ENCODE measurements at regions not wholly inside any gene's neighbourhood (a gene's known extent, or its start where the extent isn't known, plus 50 kb on each side); places are given as distances from the start of the nearest gene placed in this dataset.

DNA sequence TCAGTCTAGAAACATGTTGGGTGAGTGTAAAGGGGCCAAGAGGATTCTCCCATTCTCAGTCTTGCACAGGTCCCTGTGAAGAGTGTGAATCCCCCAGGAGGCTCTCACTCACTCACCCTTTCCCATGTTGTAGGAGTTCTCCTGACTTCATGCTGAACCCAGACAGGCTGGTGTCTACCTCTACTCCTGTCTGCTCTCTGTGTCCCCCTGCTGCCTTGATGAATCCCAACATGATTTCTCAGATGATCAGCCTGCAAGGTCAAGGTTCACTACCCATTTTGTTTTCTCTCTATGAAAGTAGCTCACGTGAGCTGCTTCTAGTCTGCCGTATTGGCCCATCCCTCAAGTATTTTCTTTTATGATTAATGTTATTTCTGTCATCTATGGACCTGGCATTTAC is 500.6 kb downstream of the ETS1 start:
- no peak for DNase-seq
- Mint-ChIP-seq H3K27ac (ENCODE audit: unreplicated experiment) (no peak overlapping the region), H3K4me1 (ENCODE audit: low read depth, unreplicated experiment) (no peaks in the 10 kb centered on the region), H3K9me3 (ENCODE audit: unreplicated experiment) (peaks cover 3% of the 10 kb centered on the region), H3K36me3 (ENCODE audit: unreplicated experiment) (peaks cover 6% of the 10 kb centered on the region), H3K27me3 (ENCODE audit: unreplicated experiment) (peaks cover 2% of the 10 kb centered on the region), H3K4me3 (ENCODE audit: unreplicated experiment) (no peak overlapping the region)
- TF ChIP-seq, protein P1, sequence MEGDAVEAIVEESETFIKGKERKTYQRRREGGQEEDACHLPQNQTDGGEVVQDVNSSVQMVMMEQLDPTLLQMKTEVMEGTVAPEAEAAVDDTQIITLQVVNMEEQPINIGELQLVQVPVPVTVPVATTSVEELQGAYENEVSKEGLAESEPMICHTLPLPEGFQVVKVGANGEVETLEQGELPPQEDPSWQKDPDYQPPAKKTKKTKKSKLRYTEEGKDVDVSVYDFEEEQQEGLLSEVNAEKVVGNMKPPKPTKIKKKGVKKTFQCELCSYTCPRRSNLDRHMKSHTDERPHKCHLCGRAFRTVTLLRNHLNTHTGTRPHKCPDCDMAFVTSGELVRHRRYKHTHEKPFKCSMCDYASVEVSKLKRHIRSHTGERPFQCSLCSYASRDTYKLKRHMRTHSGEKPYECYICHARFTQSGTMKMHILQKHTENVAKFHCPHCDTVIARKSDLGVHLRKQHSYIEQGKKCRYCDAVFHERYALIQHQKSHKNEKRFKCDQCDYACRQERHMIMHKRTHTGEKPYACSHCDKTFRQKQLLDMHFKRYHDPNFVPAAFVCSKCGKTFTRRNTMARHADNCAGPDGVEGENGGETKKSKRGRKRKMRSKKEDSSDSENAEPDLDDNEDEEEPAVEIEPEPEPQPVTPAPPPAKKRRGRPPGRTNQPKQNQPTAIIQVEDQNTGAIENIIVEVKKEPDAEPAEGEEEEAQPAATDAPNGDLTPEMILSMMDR (IDR thresholded peaks at IDR 0.05; ENCODE audit: partially characterized antibody, unreplicated experiment): no peak

DNA sequence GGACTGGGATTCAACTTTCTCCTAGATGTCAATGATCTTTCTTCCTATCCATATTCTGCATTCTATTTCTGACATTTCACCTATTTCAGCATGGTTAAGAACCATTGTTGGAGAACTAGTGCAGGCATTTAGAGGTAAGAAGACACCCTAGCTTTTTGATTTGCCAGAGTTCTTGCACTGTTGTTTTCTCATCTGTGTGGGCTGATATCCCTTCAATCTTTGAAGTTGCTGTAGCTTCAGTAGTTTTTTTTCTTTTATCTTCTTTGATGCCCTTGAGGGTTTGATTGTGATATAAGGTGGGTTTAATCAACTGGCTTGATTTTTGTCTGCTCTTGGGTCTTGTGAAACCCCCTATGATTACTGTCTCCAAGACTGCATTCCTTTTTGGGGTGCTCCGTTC is 502.1 kb downstream of the ETS1 start:
- H3K27me3 Mint-ChIP-seq (ENCODE audit: unreplicated experiment): peaks cover 2% of the 10 kb centered on the region
- TF ChIP-seq, protein P1 (IDR thresholded peaks at IDR 0.05; ENCODE audit: partially characterized antibody, unreplicated experiment): no peak
- DNase-seq: no peak
- H3K27ac Mint-ChIP-seq (ENCODE audit: unreplicated experiment): no peak overlapping the region
- H3K36me3 Mint-ChIP-seq (ENCODE audit: unreplicated experiment): peaks cover 6% of the 10 kb centered on the region
- peaks cover 1% of the 10 kb centered on the region for H3K9me3 Mint-ChIP-seq (ENCODE audit: unreplicated experiment)
- H3K4me3 Mint-ChIP-seq (ENCODE audit: unreplicated experiment): no peak overlapping the region
- H3K4me1 Mint-ChIP-seq (ENCODE audit: low read depth, unreplicated experiment): no peaks in the 10 kb centered on the region

DNA sequence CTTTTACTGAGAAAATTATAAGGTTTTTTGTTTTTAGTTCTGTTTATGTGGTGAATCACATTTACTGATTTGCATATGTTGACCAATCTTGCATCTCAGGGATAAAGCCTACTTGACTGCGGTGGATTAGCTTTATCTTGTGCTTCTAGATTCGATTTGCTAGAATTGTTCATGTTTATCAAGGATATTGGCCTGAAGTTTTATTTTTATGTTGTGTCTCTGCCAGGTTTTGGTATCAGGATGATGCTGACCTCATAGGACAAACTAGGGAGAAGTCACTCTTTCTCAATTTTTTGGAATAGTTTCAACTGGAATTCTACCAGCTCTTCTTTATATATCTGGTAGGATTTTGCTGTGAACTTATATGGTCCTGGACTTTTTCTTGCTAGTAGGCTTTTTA is 504.8 kb downstream of the ETS1 start:
- Mint-ChIP-seq H3K9me3 (ENCODE audit: unreplicated experiment) (no peaks in the 10 kb centered on the region), H3K4me3 (ENCODE audit: unreplicated experiment) (no peak overlapping the region), H3K27me3 (ENCODE audit: unreplicated experiment) (peaks cover 2% of the 10 kb centered on the region), H3K4me1 (ENCODE audit: low read depth, unreplicated experiment) (no peaks in the 10 kb centered on the region), H3K36me3 (ENCODE audit: unreplicated experiment) (no peaks in the 10 kb centered on the region), H3K27ac (ENCODE audit: unreplicated experiment) (no peak overlapping the region)
- TF ChIP-seq, protein P1 (IDR thresholded peaks at IDR 0.05; ENCODE audit: partially characterized antibody, unreplicated experiment): no peak
- no peak for DNase-seq

DNA sequence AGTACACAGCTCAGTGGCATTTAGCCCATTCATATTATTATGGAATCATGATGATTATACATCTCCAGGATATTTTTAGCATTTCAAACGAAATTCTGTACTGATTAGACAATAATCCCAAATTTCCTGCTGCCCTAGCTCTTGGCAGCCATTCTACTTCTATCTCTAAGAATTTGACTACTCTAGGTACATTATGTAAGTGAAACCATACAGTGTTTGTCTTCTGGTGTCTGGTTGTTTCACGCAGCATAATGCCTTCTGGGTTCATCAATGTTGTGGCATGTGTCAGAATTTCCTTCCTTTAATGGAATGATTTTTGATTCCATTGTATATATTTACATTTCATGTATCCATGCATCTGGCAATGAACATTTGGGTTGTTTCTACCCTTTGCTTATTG is 517.7 kb downstream of the ETS1 start:
- Mint-ChIP-seq H3K36me3 (ENCODE audit: unreplicated experiment) (no peaks in the 10 kb centered on the region), H3K27ac (ENCODE audit: unreplicated experiment) (no peak overlapping the region), H3K9me3 (ENCODE audit: unreplicated experiment) (no peaks in the 10 kb centered on the region), H3K27me3 (ENCODE audit: unreplicated experiment) (no peaks in the 10 kb centered on the region), H3K4me1 (ENCODE audit: low read depth, unreplicated experiment) (no peaks in the 10 kb centered on the region), H3K4me3 (ENCODE audit: unreplicated experiment) (no peak overlapping the region)
- TF ChIP-seq, protein P1 (IDR thresholded peaks at IDR 0.05; ENCODE audit: partially characterized antibody, unreplicated experiment): no peak
- no peak for DNase-seq

DNA sequence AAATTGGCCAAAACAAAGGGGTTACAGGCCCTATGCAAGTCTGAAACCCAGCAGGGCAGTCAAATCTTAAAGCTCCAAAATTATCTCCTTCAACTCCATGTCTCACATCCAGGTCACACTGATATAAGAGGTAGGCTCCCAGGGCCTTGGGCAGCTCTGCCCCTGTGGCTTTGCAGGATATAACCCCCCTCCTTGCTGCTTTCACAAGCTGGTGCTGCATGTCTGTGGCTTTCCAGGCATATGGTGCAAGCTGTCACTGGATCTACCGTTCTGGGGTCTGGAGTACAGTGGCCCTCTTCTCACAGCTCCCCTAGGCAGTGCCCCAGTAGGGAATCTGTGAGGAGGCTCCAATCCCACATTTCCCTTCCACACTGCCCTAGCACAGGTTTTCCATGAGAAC is 519.6 kb downstream of the ETS1 start:
- Mint-ChIP-seq H3K4me3 (ENCODE audit: unreplicated experiment) (no peak overlapping the region), H3K27ac (ENCODE audit: unreplicated experiment) (no peak overlapping the region), H3K9me3 (ENCODE audit: unreplicated experiment) (no peaks in the 10 kb centered on the region), H3K27me3 (ENCODE audit: unreplicated experiment) (no peaks in the 10 kb centered on the region), H3K4me1 (ENCODE audit: low read depth, unreplicated experiment) (no peaks in the 10 kb centered on the region), H3K36me3 (ENCODE audit: unreplicated experiment) (peaks cover 4% of the 10 kb centered on the region)
- DNase-seq: no peak
- TF ChIP-seq, protein P1 (IDR thresholded peaks at IDR 0.05; ENCODE audit: partially characterized antibody, unreplicated experiment): no peak
